Activated CD8-positive, alpha-beta T cell treated with anti-CD3 and anti-CD28 coated beads, Interleukin-2, amount 10 ng/mL, durations not matched to agents 7 days and 5 days (primary cell): ENCODE measurements at regions not wholly inside any gene's neighbourhood (a gene's known extent, or its start where the extent isn't known, plus 50 kb on each side); places are given as distances from the start of the nearest gene placed in this dataset.

Experiments
- ATAC-seq: fragments of 150-1000 bp; cut with Tn5 transposase; one replicate; pipeline ENCODE4 v1.10.0; 2021; ENCODE audit warnings: moderate library complexity
- CTCF ChIA-PET: fragments of 350-600 bp; sonication (Branson Sonifier 250); formaldehyde crosslinking; loops from one replicate; lab custom pipeline; 2021; ENCODE audit warnings: antibody characterized with exemption; lab: Charles Lee
- POLR2A ChIA-PET: fragments of 350-600 bp; sonication (Branson Sonifier 250); formaldehyde crosslinking; loops from one replicate; lab custom pipeline; 2021; ENCODE audit warnings: antibody characterized with exemption; lab: Charles Lee
- DNase-seq: peaks from one replicate; pipeline ENCODE4 v3.0.0-alpha.2; 2020
- H3K27ac Mint-ChIP-seq: one replicate; pipeline ENCODE4 v1.8.0; 2021; ENCODE audit warnings: mild to moderate bottlenecking, mixed read lengths
- H3K27me3 Mint-ChIP-seq: one replicate; pipeline ENCODE4 v1.8.0; 2021; ENCODE audit warnings: low read depth, mixed read lengths
- H3K36me3 Mint-ChIP-seq: one replicate; pipeline ENCODE4 v1.8.0; 2021; ENCODE audit warnings: low read depth, mixed read lengths
- H3K4me1 Mint-ChIP-seq: one replicate; pipeline ENCODE4 v1.8.0; 2021; ENCODE audit warnings: low read depth, mixed read lengths
- H3K4me3 Mint-ChIP-seq: one replicate; pipeline ENCODE4 v1.8.0; 2021; ENCODE audit warnings: mild to moderate bottlenecking, mixed read lengths
- H3K9me3 Mint-ChIP-seq: one replicate; pipeline ENCODE4 v1.8.0; 2022; ENCODE audit warnings: mixed read lengths; ENCODE audit not compliant: insufficient read depth

DNA sequence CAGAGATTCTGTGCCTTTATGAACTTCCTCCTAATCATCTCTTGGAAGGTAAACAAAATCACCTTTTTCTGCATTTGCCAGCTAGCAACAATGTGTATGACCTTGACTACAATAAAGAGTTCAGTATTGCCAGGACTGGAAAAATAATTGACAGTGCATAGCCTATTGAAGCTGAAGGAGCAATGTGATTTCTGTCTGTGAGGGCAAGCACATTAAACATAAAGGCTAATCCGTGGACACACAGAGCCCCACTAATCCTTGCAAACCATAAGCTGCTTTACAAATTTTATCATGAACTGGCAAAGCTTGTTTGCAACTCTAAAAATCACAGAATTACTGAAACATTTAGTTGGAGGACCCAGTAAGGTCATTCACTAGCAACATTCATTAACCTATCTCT lies 563.8 kb downstream of the PYDC2 start:
- H3K27me3 Mint-ChIP-seq: no peaks in the 10 kb centered on the region
- no peak overlapping the region for H3K4me3 Mint-ChIP-seq
- H3K9me3 Mint-ChIP-seq: no peaks in the 10 kb centered on the region
- DNase-seq (no peak), ATAC-seq (no peak)
- ChIA-PET CTCF (no interaction called here), POLR2A (no interaction called here)
- H3K4me1 Mint-ChIP-seq: no peaks in the 10 kb centered on the region
- no peaks in the 10 kb centered on the region for H3K36me3 Mint-ChIP-seq
- H3K27ac Mint-ChIP-seq: no peak overlapping the region

DNA sequence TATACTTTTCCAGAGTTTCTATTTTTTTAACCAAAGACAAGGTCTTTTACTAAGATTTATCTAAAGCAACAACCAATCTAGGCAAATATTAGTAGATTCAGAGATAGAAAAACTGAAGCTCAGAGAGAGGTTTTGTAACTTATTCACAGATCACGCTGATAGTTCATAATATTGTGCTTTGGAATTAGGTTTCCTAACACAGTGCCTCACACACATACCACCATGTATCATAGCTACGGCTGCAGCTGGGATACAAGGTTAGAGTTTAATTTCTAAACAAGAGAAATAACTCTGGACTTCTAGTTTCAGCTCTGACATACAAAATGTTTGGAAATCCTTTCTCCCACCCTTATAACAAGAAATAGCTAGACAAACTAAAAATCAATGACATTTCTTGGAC lies 565.7 kb downstream of the PYDC2 start:
- Mint-ChIP-seq H3K4me1 (no peaks in the 10 kb centered on the region), H3K4me3 (no peak overlapping the region), H3K27me3 (no peaks in the 10 kb centered on the region), H3K36me3 (no peaks in the 10 kb centered on the region), H3K27ac (no peak overlapping the region), H3K9me3 (peaks cover 4% of the 10 kb centered on the region)
- ATAC-seq: no peak
- DNase-seq: no peak
- POLR2A ChIA-PET: no interaction called here
- CTCF ChIA-PET: no interaction called here

DNA sequence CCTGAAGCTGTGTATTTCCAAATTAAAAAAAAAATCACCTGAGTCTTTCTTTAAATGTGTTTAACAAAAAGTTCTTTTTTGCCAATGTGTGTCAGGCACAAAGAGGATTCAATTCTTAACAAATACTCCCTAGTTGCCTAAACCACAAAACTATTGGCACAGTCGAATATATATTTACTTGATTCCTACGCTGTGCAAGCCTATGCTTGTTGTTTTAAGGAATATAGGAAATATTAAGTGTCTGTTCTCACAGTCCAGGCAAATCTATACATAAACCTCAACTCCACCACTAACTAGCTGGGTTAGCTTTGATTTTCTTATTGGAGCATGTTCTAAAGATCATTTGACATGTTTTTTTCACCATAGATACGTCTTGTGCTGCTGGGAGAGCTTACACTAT lies 571.0 kb downstream of the PYDC2 start:
- POLR2A ChIA-PET: no interaction called here
- Mint-ChIP-seq H3K4me3 (no peak overlapping the region), H3K27ac (no peak overlapping the region), H3K4me1 (no peaks in the 10 kb centered on the region), H3K36me3 (no peaks in the 10 kb centered on the region), H3K27me3 (no peaks in the 10 kb centered on the region), H3K9me3 (peaks cover 4% of the 10 kb centered on the region)
- no peak for DNase-seq
- CTCF ChIA-PET: no interaction called here
- no peak for ATAC-seq

DNA sequence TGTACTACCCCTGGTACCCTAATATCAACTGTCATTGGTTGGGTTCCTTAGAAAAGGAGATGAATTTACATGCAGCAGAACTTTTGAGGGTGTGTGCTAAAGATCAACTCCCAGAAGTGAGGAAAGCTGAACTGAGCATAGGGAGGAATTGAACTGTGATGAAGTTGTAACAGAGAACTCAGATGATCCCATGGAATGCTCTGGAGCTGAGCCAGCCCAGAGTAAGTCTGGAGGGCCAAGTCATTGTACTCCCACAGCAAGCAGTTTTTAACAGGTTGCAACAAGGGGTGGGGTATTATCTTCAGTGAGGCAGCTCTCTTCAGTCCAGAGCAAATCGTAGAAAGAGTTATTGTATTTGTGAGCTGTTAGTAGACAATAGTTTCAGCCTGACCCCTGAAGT lies 572.3 kb downstream of the PYDC2 start:
- Mint-ChIP-seq H3K9me3 (peaks cover 6% of the 10 kb centered on the region), H3K4me1 (no peaks in the 10 kb centered on the region), H3K36me3 (no peaks in the 10 kb centered on the region), H3K27ac (no peak overlapping the region), H3K27me3 (no peaks in the 10 kb centered on the region), H3K4me3 (no peak overlapping the region)
- ChIA-PET CTCF (no interaction called here), POLR2A (no interaction called here)
- DNase-seq (no peak), ATAC-seq (no peak)

DNA sequence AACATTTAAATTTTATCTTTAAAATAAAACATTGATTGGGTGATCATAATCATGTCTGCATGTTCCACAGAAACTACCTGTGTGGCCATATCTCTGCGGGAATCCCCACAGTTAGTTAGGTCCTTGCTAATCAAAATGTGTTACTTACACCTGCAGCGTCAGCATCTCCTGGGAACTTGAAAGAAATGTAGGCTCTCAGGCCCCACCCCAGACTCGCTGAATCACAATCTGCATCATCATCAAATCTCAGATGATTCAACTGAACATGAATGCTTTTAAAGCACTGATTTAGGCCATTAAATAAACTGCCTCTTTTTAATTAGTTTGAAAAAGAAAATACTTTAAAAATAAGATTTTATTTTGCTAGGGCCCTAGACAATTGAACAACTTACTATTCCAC lies 577.8 kb downstream of the PYDC2 start:
- Mint-ChIP-seq H3K4me3 (no peak overlapping the region), H3K4me1 (no peaks in the 10 kb centered on the region), H3K27me3 (no peaks in the 10 kb centered on the region), H3K36me3 (no peaks in the 10 kb centered on the region), H3K9me3 (peaks cover 5% of the 10 kb centered on the region), H3K27ac (no peak overlapping the region)
- no peak for ATAC-seq
- DNase-seq: no peak
- ChIA-PET POLR2A (no interaction called here), CTCF (no interaction called here)

DNA sequence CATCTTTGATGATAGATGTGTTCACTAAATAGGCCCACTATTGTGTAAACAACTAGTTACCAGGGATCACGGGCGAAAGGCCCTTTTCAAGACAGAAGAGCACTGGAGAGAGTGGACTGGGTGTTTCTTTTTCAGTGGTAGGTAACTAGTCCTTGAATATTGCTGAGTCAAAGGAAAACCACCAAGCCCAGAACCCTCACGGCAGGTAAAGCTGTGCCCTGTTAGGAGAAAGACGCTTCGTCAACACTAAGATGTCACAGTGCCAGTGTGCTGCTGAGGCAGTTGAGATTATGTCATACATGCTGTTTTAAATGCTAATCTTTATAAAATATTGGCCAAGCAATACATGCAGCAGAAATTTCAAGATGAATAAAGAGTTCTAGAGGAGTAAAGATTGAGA lies 578.6 kb downstream of the PYDC2 start:
- Mint-ChIP-seq H3K36me3 (no peaks in the 10 kb centered on the region), H3K4me1 (no peaks in the 10 kb centered on the region), H3K9me3 (peaks cover 8% of the 10 kb centered on the region), H3K27ac (no peak overlapping the region), H3K27me3 (no peaks in the 10 kb centered on the region), H3K4me3 (no peak overlapping the region)
- ChIA-PET CTCF (no interaction called here), POLR2A (no interaction called here)
- no peak for DNase-seq
- no peak for ATAC-seq

DNA sequence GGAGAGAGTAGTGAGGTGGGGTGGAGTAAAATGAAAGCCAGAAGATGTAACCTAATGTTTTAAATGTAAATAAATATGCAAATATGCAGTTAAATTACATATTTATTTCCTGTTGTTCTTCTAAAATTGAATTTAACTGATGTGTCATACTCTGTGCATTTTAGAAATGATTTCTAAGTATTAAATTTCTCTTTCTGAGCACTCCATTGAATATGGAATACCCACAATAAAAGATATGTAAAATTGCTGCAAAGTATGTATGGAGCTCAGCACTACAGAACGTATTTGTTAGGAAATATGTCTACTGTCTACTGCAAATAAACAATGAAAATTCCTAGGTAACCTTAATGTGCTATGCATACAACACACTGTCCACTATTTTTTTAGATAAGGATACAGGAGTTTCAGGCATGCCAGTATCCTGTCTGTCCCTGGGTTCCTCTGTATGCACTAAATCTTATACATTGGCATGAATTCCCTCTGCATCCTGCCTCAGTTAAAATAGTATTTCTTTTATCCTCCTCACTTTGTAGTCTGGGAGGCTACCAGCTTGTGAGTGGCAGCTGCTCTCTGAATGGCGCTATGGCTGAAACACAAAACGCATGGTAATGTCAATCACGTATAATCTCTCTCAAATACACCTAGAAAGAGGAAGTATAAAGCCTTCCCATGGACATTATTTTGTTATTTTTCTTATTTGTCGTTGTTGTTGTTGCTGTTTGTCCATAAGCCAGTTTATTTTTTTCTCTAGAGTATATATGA lies 579.5 kb downstream of the PYDC2 start:
- Mint-ChIP-seq H3K4me1 (no peaks in the 10 kb centered on the region), H3K4me3 (no peak overlapping the region), H3K9me3 (peaks cover 8% of the 10 kb centered on the region), H3K27me3 (no peaks in the 10 kb centered on the region), H3K27ac (no peak overlapping the region), H3K36me3 (no peaks in the 10 kb centered on the region)
- ChIA-PET CTCF (no interaction called here), POLR2A (no interaction called here)
- no peak for DNase-seq
- no peak for ATAC-seq

DNA sequence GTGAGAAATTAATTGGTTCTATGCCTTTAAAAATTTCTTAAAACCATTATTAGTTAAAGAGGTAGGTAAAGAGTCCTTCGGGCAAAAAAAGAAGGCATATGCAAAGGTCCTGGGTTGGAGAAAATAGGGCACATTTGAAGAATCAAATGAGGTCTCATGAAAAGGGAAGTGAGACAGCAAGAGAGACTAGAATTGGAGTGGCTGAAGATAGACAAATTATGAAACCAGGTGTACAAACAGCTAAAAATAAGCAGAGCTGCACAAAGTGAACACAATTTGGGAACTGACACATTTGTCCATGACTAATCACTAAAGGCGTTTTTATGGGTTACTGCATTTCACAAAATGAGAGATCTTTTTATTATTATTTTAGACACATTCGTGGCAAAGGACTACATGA lies 581.2 kb downstream of the PYDC2 start:
- H3K9me3 Mint-ChIP-seq: peaks cover 14% of the 10 kb centered on the region
- CTCF ChIA-PET: no interaction called here
- H3K27ac Mint-ChIP-seq: no peak overlapping the region
- ATAC-seq (no peak), DNase-seq (no peak)
- H3K36me3 Mint-ChIP-seq: no peaks in the 10 kb centered on the region
- POLR2A ChIA-PET: no interaction called here
- no peaks in the 10 kb centered on the region for H3K4me1 Mint-ChIP-seq
- no peak overlapping the region for H3K4me3 Mint-ChIP-seq
- no peaks in the 10 kb centered on the region for H3K27me3 Mint-ChIP-seq

DNA sequence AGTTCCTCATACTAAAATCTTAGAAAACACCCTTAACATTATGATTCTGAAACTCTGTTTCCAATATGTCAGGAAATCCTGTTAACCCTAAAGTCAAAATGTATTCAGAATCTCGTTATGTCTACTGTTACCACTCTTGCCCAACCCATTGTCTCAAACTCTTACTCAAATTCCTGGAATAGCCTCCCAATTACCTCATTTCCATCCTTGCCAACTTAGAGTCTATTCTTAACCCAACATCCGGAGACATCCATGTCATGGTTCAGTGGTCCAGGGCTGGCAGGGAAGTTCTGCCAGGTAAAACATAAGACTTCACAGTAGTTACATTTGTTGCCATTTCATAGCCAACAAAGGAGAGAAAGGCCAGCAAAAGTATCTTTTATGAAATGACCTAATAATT lies 593.9 kb downstream of the PYDC2 start:
- ATAC-seq: no peak
- Mint-ChIP-seq H3K27me3 (no peaks in the 10 kb centered on the region), H3K9me3 (peaks cover 9% of the 10 kb centered on the region), H3K27ac (no peak overlapping the region), H3K36me3 (no peaks in the 10 kb centered on the region), H3K4me3 (no peak overlapping the region), H3K4me1 (no peaks in the 10 kb centered on the region)
- POLR2A ChIA-PET: no interaction called here
- no peak for DNase-seq
- CTCF ChIA-PET: no interaction called here

DNA sequence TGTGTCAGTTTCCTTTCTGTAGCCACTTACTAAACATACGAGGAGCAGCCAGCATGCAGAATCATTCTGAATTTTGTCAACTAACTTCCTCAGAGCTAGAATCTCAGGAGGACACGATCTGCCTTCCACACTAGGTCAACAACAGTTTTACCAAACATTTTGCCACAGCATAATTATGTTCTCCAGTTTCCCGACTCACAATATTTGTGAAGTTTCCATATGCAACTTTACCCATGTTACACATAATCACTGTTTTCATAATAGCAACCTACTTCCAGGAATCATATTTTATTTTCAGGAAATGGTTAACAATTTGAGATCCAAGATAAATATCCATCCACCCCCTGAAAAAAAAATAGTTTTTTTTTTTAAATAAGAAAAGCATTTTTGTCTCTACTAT lies 595.0 kb downstream of the PYDC2 start:
- POLR2A ChIA-PET: no interaction called here
- Mint-ChIP-seq H3K36me3 (no peaks in the 10 kb centered on the region), H3K4me1 (no peaks in the 10 kb centered on the region), H3K4me3 (no peak overlapping the region), H3K27me3 (no peaks in the 10 kb centered on the region), H3K9me3 (peaks cover 9% of the 10 kb centered on the region), H3K27ac (no peak overlapping the region)
- CTCF ChIA-PET: no interaction called here
- no peak for ATAC-seq
- DNase-seq: no peak

GRCh38 chr3:192057261-192057660 lies 596.3 kb downstream of the PYDC2 start:
- no peaks in the 10 kb centered on the region for H3K27me3 Mint-ChIP-seq
- no peaks in the 10 kb centered on the region for H3K36me3 Mint-ChIP-seq
- ChIA-PET POLR2A (no interaction called here), CTCF (no interaction called here)
- H3K4me3 Mint-ChIP-seq: no peak overlapping the region
- H3K9me3 Mint-ChIP-seq: peaks cover 5% of the 10 kb centered on the region
- DNase-seq (no peak), ATAC-seq (no peak)
- no peak overlapping the region for H3K27ac Mint-ChIP-seq
- no peaks in the 10 kb centered on the region for H3K4me1 Mint-ChIP-seq

DNA sequence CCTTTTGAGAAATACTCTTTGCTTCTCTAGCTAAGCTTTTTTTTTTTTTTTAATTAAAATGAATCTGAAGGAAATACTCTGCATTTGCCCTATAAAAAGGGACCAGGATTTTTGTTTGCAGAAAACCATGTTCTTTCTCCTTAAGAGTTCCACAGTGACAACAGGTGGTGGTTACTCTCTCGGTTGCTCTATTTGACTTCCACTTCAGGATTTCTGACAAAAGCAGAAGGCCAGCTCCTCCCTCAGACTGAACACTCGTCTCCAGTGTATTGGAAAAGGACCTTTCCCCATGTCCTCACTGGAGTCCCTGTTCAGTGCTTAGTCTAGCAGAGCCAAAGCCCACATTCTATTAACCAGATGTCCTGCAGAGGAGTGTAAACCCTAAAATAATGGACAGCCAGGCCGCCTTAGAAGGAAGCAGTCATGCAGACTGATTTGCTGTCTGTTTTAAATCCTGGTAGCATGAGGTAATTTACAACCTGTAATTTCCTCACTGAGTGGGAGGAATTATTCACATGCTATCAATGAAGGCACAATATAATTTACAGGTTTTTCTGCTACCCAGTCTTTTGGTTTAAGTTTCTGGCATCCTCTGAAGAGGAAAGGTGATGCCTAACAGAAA lies 599.3 kb downstream of the PYDC2 start:
- ChIA-PET POLR2A (no interaction called here), CTCF (no interaction called here)
- H3K4me3 Mint-ChIP-seq: no peak overlapping the region
- DNase-seq: no peak
- H3K9me3 Mint-ChIP-seq: peaks cover 5% of the 10 kb centered on the region
- H3K27me3 Mint-ChIP-seq: no peaks in the 10 kb centered on the region
- H3K4me1 Mint-ChIP-seq: no peaks in the 10 kb centered on the region
- no peak for ATAC-seq
- no peaks in the 10 kb centered on the region for H3K36me3 Mint-ChIP-seq
- H3K27ac Mint-ChIP-seq: no peak overlapping the region
